NCI-H446 treated with DMSO at 0.1 percent for 48 hours (cell line): ENCODE measurements at regions not wholly inside any gene's neighbourhood (a gene's known extent, or its start where the extent isn't known, plus 50 kb on each side); places are given as distances from the start of the nearest gene placed in this dataset.
"Not testable (repeated sequence)": the region's sequence is repeated elsewhere in the genome, so short reads cannot be mapped to it uniquely, and the experiment has no call there.

ENCODE experiments used
- DNase-seq: peaks from one replicate; lab custom pipeline; 2025; lab: John Stamatoyannopoulos, UW

DNA sequence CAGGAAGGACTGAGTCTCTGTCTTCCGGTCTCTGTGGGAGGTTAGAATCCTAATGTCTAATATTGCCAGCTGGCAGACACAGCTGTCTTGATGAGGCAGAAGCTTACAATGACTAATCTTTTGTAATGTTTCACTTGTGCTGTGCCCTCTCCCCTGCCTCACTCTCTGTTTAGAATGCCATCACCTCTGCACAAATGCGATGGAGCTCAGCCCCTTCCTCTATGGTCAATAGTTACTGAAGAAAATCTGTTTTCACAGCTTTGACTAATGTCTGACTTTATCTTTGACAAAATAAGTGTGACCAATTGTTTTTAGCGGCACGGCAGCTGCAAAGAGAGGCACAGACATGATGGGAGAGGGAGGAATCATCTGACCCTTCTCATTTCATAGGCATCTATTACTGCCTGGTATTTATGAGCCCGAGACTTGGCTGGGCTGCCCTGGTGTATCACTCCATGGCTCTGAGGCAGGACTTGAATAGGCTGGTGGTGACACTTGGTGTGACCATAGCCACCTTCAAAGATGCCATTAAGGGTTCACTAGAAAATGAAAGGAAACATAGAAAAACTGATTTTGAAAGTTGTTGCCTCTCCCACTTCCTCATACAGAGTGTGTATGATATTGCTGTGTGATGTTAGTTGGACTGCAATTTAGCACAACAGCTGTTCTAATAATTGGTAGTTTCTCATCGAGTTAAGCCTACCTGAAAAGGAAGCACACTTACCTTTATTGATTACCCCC, 163.2 kb upstream of the NBPF11 start:
- DNase-seq = no peak

GRCh38 chr1:148310807-148311206, 158.7 kb upstream of the NBPF11 start:
- DNase-seq = no peak

DNA sequence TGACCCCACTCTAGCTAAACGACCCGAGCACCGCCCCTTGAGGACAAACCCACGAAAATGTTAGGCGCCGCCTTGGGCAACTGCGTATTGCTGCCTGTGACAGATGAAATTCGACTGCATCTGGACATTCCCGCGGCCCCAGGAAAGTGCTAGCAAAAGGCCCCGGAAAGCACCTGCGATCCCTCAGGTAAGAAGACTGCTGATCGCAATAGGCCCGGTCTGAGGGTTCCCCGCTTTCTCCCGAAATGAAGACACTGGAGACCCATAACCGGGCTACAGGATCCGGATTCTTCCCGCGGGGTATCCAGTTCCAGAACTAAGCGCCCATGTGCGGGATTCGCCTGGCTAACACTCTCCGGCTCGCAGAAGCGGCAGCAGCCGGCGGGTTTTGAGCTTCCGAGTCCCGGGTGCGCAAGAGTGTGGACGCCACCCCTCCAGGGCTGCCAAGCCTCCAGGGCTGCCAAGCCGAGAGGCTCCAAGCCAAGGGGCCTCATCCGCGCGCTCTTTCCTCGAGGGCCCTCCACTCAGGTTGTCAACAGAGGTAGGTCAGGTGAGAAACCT, 157.9 kb upstream of the NBPF11 start:
- no peak for DNase-seq

DNA sequence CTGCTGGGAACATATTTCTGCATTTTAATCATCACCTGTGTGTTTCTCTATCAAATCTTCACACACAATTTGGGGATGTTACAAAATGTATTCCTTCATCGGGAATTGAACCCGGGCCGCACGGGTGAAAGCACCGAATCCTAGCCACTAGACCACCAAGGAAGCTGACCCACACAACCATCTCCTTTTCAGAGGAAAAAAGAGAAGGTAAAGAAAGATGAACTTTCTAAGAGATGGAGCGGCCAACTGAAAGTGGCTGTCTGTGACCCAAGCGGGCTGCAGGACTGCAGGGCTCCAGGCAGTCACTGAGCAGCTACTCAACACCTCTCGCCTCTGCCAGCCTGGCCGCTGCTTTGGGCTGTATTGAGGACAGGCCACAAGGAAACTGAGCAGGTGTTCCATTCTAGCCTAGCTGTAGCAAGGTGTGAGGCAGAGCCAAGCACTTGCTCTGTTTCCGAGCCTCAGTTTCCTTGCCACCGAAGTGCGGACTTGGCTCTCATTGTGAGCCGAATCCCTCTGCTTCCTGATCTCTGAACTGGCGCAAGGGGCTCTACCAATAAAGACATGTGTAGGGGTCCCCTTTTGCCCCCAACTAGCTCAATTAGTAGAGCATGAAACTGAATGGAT, 156.9 kb upstream of the NBPF11 start:
- no peak for DNase-seq

- DNase-seq = no peak
Measured at GRCh38 chr1:148307583-148308185, 155.6 kb upstream of the NBPF11 start.

- not testable (repeated sequence) for DNase-seq
Measured at GRCh38 chr1:148304935-148305334, 152.9 kb upstream of the NBPF11 start.

GRCh38 chr1:148302586-148303364, 150.7 kb upstream of the NBPF11 start:
- DNase-seq = not testable (repeated sequence)

DNA sequence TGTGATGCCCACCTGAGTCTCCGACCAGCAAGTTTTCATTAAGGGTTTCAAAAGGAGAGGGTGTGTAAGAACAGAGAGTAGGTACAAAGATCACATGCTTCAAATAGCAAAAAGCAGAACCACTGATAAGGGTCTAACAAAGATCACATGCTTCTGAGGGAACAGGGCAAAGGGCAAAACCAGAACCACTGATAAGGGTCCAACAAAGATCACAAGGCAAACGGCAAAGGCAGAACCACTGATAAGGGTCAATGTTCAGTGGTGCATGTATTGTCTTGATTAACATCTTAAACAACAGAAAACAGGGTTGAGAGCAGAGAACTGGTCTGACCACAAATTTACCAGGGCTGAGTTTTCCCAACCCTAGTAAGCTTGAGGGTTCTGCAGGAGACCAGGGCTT, 145.8 kb upstream of the NBPF11 start:
- not testable (repeated sequence) for DNase-seq

DNA sequence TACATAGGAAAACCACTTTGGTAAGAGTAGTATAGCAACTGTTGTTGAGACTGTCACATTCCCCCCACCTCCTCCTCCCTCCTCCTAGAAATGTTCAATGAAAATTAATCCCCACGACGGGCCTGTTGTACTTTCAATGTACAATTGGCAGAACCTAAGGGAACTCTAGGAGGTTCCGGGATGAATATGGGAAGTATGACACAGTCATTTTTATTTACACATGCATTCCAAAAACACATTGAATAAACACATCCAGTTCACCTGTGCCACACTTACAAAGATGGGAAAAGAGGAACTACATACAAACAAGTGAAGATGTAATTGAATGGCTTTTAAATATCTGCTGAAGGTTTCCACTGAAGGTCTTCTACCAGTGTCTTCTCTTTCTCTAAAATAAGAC, 144.4 kb upstream of the NBPF11 start:
- DNase-seq = no peak

DNA sequence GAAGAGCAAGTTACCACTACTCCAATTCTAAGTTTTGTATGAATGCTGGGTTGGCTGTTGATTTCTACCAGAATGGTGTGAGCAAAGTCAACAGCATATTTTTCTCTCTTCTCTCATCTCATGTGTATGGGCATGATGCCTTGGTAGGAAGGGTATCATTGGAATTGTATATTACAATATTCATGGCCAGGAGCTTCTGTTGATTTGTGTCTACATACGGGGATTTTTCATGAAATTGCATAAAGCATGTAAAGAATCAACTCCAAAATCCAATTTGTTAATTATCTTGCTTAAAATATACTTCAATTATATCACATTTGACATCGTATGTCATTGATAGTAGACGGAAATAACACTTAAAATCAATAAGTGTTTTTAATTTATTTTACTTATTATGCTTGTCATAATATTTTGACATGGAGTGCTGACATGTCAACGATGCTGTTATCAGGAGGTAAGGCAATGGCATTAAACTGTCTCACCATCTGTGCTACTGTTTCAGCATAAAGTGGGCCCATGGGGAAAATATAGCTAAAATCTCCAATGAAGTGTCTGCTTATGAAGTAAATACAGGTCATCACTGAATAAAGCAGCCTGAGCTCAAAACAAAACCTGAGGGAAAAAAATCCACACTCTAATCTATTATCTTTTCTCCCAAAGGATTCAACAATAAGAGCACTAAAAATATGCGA, 142.2 kb upstream of the NBPF11 start:
- no peak for DNase-seq

DNA sequence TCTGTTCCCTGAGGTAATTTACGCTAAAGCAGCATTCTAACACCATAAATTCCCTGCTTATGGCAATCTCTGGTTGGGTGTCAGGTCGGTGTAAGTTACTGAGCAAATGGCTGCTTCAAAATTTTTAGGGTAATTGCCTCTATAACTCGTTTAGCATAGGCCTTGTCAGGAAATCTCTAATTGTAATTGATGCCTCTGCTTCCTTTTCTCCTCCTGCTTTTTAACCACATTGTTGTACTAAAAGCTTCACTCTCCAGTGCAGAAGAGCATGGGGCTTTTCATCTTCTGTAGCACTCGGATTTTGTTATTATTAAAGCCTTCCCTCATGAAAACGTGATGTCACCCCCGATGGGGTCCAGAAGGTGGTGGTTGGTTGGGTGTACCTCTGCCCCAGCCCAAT, 141.6 kb upstream of the NBPF11 start:
- DNase-seq = no peak

GRCh38 chr1:148292915-148293314, 140.8 kb upstream of the NBPF11 start:
- no peak for DNase-seq

GRCh38 chr1:148290881-148291280, 138.8 kb upstream of the NBPF11 start:
- DNase-seq = no peak

- DNase-seq = no peak
Measured at GRCh38 chr1:148289647-148290046, 137.6 kb upstream of the NBPF11 start.

- DNase-seq = not testable (repeated sequence)
Measured at GRCh38 chr1:148285946-148286345, 133.9 kb upstream of the NBPF11 start.

DNA sequence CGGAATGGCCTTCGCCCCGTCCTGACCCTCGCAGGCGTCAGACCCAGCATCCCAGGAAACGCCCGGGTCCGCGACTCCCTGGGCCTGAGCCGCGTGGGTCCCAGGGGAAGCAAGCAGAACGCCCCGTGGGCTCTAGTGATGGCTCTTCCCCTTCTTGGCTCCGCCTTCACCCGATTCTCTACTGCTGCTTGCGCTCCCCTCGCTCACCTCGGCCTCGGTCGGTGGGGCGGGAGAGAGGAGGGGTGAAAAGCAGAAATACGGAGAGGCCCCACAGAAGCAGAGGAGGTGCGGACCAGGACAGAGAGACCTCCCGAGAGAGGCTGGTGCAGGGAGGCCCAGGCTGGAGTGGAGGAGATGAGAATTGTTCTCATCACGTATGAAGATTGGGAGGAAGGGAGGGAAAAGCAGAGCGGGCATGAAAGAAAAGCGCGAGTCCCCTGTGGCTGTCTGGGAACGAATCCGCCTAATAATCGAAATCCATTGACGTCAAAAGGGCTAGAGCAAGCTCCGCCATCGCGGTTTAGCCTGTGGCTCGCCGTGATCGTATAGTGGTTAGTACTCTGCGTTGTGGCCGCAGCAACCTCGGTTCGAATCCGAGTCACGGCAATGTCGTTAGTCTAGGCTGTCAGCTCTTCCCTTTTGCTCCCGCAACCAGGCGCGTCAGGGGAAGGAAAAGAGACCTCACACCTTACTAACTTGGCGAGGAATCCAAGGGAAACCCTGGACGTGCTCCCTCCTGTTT, 128.9 kb upstream of the NBPF11 start:
- DNase-seq = not testable (repeated sequence)

GRCh38 chr1:148279002-148279542, 127.0 kb upstream of the NBPF11 start:
- DNase-seq = not testable (repeated sequence)

DNA sequence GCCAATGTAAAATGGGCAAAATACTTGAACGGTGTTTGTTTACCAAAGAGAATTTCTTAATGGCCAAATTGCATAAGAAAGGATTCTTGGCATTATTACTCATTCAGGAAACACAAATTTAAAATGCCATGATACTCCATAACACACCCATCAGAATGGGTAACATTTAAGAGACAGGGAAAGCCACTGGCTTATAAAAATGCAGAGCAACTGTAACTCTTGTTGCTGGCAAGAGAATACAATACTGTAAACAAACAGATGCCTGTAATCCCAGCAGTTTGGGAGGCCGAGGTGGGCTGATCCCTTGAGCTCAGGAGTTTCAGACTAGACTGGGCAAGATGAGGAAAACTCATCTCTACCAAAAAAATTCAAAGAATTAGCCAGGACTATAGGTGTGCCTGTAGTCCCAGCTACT, 125.8 kb upstream of the NBPF11 start:
- DNase-seq = not testable (repeated sequence)

- not testable (repeated sequence) for DNase-seq
Measured at GRCh38 chr1:148267066-148267465, 115.0 kb upstream of the NBPF11 start.
